RPMI7951 (cell line): ENCODE measurements at regions not wholly inside any gene's neighbourhood (a gene's known extent, or its start where the extent isn't known, plus 50 kb on each side); places are given as distances from the start of the nearest gene placed in this dataset.
"Not testable (repeated sequence)": the region's sequence is repeated elsewhere in the genome, so short reads cannot be mapped to it uniquely, and the experiment has no call there.

Experiments
- DNase-seq: peaks from one replicate; pipeline ENCODE4 v3.0.0-alpha.2; 2012; ENCODE audit warnings: low read depth

DNA sequence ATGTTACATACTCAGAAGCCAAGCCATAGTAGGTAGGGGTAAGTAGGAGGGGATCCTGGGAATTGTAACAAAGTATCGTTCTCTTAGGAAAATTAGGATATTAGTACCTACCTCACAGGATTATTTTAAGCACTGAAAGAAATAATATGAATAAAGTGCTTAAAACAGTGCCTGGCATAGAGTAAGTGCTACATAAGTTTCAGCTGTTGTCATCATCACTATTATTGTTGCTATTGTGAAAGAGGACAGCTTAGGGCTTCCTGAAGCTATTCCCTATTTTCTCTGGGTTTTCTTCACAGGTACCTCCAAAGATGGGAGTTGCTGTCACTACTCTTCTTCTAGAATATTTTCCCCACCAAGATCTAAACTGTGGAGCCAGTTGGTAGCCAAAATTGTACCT, 443.7 kb upstream of the FGF16 start:
- DNase-seq: no peak

DNA sequence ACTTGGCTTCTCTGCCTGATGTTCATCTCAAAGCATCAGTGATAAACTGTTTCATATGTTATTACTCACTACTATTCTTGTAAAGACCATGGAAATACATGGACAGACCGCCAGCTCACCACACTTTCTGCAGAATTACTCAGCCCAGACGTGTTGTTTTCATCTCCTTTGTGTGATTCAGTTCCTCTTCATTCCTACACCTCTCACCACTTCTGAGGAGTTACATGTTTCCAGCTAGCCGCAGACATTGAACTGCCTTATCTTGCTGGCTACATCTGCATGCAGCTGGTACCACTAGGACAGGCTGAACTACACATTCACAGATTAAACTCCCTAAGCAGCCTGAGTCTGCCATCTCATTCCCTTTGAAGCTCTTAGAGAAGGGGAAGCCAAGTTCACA, 443.2 kb upstream of the FGF16 start:
- DNase-seq: no peak

DNA sequence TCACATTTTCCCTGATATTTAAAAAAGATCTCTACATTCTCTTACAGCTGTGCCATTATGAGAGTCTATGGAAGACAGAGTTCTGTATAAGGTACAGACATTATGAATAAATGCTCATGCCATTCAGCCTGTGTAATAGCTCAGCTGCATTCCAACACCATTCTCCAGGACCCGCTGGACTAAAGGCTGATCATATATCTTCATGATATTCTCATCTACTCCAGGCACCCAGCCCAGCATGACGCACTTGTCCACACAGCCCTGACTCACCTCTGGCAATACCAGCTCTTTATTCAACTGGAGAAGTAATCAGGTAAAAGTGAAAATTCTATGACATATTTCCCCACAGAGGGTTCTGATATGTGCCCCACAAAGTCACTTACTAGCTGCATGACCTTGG, 437.5 kb upstream of the FGF16 start:
- DNase-seq: no peak

DNA sequence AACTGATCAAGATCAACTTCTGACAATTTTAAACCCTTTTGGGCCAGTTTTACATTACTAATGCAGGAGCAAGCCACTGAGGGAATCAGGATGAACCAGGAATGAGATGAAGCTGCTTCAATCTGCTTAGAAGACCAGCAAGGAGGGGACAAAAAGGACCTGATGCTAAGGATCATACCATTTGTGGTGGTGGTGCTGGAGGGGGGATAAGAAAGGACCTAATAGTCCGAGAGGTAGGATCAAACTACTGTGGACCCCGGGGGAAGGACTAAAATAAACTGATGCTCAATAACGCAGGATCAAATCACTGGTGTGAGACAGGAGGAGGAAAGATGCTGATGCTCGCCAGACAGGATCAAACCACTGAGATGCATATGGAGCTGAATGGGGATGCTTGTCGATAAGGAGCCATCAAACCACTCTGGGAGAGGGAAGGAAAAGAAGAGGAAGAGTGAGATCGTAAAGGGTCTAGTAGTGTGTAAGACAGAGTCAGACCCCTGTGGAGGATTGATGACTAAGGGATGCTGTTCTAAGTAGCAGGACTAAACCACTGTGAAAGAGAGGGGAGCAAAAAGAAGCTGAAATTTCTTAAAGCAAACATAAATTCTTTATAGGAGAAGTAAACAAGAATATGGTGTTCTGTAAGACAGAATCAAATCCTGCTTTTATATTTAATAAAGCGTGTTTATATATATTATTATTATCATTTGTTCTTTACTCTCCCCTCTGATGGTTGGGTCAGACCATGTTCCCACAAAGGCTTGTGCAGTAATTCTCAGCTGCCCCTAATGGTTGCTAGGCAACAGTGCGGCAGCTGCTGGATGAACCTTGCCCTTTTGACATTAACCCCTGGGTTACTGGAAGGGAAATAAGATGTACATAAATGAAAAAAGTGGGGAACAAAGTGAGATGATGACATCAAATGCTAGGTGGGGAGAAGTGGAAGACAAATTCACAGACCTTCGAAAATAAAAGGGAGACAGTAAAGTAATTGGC, 432.5 kb upstream of the FGF16 start:
- DNase-seq: no peak

DNA sequence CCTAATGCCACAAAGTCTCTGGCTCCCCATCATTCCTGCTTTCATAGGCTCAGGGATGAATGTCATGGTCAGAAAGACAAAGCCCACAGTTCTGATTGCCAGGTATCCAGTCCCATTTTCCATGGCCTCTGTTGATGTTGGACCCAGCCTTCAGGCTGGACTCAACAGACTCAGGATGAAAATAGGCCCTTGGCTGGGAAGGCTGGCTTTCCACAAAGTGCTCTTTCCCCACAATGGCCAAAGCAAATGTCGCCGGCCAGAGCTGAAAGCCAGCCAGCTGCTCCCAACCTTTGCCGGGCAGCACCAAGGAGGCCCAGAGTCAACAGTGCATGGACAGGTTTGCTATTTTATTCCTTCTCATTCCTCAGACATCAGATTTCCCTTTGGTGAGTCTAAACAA, 430.1 kb upstream of the FGF16 start:
- DNase-seq: no peak

DNA sequence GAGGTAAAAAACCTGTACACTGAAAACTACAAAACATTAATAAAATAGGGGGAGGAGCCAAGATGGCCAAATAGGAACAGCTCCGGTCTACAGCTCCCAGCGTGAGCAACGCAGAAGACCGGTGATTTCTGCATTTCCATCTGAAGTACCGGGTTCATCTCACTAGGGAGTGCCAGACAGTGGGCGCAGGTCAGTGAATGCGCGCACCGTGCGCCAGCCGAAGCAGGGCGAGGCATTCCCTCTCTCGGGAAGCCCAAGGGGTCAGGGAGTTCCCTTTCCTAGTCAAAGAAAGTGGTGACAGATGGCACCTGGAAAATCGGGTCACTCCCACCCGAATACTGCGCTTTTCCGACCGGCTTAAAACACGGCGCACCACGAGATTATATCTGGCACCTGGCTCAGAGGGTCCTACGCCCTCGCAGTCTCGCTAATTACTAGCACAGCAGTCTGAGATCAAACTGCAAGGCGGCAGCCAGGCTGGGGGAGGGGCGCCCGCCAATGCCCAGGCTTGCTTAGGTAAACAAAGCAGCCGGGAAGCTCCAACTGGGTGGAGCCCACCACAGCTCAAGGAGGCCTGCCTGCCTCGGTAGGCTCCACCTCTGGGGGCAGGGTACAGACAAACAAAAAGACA, 400.9 kb upstream of the FGF16 start:
- not testable (repeated sequence) for DNase-seq

DNA sequence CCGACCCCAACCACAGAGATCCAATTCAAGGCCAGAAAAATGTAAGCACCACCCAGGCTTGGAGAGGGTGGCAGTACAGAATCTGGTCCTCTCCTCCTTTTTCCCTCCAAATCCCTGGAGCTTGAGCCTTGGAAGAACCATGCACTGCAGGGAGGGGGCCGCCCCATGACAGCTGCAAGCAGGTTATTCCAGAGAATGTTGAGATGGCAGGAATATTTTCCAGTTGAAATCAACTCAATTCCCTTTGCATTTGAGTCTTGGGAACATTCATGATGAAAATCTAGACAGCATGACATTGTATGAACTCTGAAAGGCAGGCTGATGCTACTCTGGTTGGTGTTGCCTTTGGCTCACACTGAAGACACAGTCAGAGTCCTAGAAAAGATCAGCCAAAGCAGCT, 386.6 kb upstream of the FGF16 start:
- no peak for DNase-seq

DNA sequence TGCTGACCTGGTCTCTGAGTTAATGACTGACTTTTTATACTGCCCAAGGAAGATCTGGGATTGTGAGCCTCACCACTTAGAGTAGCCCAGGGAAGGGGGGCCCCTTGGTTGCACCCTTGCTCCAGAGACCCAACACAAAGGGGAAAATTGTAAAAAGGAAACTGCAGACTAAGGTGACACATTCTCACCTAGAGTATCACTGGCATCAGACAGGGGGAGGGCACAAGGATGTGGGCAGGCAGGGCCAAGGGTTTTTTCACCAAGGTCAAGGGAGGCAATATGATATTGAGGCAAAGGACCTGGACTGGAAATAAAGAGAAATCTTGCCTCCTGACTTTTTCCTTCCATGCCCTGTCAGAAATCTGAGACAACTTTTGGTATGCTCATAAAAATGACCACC, 386.2 kb upstream of the FGF16 start:
- no peak for DNase-seq

DNA sequence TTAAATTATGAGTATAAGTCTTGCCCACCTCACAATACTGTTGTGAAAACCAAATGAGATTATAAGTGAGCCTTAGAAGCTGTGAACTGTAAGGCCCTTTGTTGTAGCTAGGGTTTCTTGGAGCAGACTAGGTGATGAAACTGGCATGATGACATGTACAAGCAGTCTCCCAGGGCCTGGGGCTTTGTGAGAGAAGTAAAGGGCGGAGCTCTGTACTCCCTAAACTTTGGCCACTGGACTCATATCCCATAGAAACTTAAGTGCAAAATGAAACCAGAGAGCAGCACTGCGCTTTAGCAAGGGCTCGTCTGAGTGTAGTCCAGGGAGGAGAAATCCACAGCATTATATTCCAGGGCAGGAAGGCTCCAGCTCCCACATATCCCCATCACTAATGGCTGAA, 385.6 kb upstream of the FGF16 start:
- DNase-seq: no peak

DNA sequence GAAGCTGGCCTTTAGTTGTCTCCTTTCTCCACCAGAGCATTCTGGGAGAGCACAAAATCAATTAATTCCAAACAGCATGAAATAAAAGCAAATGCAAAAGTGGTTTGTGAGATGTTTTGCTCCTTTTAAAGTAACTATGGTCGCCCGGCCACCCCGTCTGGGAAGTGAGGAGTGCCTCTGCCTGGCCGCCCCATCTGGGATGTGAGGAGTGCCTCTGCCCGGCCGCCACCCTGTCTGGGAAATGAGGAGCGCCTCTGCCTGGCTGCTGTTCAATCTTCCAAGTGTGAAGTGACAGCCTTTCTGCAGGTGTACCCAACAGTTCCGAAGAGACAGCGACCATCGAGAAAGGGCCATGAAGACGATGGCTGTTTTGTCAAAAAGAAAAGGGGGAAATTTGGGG, 381.3 kb upstream of the FGF16 start:
- DNase-seq: no peak

DNA sequence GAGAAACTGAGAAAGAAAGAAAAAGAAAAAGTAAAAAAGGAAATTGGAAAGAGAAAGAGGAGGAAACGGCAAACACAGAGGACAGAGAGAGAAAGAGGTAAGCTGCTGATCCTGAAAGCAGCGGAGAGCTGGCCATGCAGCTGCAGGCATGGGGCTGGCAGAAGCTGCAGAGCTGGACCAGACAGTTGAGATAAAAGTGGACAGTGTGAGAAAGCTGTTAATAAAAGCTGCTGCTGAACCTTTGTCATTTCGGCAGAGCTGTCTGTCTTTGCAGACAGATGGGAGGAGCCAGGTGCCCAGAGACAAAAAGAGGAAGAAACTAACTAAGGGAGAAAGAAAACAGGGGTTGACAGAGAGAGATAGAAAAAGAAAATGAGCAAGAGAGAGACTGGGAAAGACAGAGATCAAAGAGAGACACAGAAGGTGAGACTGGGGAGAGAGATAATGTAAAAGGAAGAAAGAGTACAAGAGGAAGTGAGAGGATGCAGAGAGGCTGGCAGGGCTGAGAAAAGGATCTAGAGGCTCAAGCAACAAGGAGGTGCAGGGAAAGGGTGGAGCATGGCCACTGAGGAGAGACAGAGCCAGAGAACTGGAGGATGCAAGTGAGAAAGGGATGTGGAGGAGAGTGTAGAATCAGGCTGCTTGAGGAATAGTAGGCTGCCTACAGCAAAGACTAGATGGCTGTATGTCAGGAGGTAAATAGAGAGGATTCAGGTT, 376.8 kb upstream of the FGF16 start:
- DNase-seq: no peak

DNA sequence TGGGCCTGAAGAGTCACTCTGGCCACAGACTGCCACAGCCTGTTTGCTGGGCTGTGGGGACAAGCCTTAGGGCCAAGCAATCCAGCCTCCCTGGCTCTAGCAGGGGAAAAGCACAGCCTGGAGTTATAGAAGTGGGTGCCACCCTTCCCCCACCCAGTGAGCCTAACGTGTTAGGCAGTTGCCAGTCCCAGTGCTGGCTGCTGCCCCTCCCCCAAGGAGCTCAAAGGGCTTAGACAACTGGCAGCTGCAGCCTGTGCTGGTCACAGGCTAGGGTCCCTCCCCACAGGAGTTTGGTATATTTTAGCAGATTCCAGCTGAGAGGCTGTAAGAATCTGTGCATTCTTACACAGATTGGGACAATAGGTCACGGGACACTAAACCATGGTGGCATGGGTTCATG, 370.3 kb upstream of the FGF16 start:
- DNase-seq: no peak

DNA sequence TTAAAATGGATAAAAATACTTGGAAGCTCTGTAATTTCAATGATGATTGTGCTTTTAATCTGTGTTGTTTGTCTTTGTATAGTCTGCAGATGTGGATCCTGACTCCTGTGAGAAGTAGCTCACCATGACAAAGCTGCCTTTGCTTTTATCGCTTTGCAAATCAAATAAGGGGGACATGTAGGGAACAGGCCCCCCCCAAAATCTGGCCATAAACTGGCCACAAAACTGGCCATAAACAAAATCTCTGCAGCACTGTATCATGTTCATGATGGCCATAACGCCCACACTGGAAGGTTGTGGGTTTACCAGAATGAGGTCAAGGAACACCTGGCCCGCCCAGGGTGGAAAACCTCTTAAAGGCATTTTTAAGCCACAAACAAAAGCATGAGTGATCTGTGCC, 366.0 kb upstream of the FGF16 start:
- DNase-seq: not testable (repeated sequence)

DNA sequence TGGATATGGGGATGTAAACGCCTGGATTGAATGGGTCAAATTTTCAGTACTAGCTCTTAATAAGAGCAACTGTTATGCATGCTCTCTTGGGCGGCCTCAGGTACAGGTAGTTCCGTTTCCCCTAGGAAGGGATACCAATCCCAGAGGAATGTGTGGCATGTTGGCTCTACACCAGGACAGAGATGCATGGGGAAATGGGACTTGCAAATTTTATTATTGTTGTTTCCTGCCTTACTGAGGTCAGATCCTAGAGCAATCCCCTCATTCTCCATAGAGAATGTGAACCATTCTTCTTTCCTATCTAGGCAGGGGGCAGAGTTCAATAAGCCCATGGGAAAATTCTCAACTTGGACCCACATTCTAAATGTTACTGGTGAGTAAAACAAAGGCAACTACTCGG, 361.8 kb upstream of the FGF16 start:
- DNase-seq: no peak

DNA sequence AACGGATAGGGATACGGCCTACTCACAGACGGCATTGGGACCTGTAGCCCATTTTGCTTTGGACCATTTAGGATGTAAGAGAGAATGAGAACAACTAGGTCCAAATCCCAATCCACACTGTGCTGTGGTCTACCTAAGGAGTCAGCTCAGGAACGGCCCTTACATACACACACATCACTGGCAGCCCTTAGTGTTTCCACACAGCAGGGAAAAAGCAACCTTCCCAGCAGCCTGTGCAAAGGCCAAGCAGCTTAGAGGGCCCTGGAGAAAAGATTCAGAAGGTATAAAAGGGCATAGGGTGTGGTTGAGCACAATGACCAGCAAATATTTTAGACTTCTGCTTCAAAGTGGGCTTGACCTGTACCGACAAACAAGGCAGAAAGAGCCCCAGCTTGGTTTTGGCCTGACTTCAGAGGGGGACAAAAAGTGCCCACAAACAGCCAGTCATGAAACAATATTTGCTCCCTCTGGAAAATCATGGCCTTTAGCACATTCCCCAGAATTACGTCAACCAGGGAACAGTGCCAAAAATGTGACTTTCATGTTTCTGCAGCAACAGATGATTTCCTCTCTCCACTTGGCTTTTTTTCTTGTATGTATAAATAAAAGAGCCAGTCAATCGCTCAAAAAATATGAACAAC, 359.5 kb upstream of the FGF16 start:
- DNase-seq: peak; percentile 9

DNA sequence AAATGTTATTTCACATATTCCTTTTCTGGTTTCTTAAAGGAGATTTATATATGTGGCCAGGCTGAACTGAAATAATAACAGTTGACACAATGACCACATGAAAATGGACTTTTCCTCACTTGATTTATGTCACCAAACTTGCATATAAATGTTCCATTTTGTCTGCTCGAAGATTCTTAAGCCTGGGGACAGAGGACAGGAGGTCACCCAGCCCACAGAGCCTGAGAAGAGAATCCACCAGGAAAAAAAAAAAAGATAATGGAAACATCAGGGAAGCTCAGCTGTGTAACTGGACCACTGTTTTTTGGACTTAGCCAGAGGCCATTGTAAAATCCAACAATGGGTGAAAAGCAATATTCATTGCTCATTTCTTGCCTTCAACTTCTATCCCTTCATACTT, 359.0 kb upstream of the FGF16 start:
- no peak for DNase-seq

DNA sequence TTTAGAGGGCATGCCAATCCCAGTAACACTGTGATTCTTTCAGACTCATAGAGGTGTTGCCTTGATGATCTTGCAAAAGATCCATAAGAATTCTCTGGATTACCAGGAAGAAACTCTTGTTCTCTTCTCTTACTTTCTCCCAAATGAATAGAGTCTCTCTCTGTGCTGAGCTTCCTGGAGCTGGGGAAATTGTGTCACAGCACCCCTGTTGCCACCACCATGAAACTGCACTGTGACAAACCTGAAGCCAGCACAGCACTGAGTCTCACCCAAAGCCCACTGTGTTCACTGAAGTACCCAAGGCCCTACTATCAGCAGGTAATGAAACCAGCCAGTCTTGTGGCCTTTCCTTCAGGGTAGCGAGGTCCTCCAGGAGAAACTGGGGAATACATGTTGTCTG, 332.7 kb upstream of the FGF16 start:
- DNase-seq: no peak

DNA sequence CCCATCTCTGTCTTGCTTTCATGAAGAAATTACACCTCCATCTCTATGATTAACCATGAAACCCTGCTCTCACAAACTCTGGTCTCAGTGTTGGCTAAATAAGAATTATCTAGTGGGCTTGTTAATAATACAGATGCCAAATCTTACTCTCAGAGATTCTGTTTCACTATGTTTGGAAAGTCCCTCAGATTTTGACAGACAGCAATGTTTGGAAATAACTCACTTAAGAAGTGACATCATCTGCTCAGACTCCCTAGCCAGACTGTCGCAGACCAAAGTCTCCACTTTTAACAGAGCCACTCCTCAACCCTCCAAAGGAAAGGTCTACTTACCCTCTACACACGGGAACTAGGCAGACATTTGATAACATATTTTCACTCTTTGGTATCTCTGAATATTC, 328.5 kb upstream of the FGF16 start:
- DNase-seq: no peak

DNA sequence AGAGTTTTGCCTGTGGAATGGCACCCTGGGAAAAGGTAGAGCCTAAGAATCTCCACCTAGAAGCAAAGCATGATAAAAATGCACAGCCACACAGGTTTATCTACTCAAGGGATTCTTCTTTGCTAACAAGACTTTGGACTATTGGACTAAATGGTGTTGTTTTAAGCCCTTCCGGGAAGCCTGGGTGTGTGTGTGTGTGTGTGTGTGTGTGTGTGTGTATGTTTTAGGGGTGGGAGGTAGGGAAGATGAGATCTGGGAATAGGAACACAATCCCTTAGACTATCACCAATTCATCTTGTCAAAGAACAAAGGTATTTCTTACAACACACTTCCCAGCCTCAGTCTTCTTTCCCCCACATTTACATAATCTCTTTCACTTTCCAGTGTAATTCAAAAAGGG, 327.5 kb upstream of the FGF16 start:
- DNase-seq: no peak

DNA sequence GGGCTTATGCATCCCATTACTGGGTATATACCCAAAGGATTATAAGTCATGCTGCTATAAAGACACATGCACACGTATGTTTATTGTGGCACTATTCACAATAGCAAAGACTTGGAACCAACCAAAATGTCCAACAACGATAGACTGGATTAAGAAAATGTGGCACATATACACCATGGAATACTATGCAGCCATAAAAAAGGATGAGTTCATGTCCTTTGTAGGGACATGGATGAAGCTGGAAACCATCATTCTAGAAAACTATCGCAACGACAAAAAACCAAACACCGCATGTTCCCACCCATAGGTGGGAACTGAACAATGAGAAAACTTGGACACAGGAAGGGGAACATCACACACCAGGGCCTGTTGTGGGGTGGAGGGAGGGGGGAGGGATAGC, 323.3 kb upstream of the FGF16 start:
- DNase-seq: not testable (repeated sequence)

DNA sequence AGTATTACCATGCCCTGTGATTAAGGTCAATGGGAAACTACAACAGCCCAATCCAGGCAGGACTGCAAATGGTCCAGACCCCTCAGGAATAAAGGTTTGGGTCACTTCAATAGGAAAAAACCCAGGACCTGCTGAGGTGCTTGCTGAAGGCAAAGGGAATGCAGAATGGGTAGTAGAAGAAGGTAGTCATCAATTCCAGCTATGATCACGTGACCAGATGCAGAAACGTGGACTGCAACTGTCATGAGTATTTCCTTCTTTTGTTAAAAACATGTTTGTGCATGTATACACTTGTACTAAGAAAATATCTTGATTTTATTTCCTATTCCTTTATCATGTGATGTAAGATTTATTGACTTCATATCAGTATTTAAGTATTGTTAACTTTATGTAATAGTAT, 319.6 kb upstream of the FGF16 start:
- DNase-seq: not testable (repeated sequence)

DNA sequence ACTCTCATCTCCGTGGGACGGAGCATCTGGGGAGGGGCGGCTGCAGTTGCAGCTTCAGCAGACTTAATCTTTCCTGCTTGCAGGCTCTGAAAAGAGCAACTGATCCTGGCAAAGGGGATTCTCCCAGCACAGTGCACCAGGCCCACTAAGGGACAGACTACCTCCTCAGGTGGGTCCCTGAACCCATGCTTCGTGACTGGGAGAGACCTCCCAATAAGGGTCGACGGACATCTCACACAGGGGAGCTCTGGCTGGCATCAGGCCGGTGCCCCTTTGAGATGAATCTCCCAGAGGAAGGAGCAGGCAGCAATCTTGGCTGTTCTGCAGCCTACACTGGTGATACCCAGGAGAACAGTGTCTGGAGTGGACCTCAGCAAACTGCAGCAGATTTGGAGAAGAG, 303.3 kb upstream of the FGF16 start:
- DNase-seq: no peak
